ENCODE measurements at regions not wholly inside any gene's neighbourhood (a gene's known extent, or its start where the extent isn't known, plus 50 kb on each side); places are given as distances from the start of the nearest gene placed in this dataset.

DNA sequence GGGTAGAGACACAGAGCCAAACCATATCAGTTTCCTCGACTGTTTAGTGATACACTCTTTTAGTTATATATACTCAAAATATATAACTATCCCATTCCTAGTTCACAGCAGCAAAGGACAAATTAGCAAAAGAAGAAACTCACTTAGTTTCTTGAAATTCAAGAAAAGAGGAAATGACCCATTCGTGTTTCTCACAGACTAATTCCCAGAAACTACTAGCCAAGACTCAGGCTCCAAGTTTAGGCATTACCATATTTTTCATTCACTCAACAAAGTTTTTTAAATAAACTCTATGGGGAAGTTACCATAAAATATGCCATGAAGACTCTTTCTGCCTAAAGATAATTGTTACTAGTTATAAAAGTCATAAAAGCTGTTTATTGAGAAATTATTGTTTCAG lies 152.3 kb upstream of the DAAM1 start:
- TF ChIP-seq, protein P1, sequence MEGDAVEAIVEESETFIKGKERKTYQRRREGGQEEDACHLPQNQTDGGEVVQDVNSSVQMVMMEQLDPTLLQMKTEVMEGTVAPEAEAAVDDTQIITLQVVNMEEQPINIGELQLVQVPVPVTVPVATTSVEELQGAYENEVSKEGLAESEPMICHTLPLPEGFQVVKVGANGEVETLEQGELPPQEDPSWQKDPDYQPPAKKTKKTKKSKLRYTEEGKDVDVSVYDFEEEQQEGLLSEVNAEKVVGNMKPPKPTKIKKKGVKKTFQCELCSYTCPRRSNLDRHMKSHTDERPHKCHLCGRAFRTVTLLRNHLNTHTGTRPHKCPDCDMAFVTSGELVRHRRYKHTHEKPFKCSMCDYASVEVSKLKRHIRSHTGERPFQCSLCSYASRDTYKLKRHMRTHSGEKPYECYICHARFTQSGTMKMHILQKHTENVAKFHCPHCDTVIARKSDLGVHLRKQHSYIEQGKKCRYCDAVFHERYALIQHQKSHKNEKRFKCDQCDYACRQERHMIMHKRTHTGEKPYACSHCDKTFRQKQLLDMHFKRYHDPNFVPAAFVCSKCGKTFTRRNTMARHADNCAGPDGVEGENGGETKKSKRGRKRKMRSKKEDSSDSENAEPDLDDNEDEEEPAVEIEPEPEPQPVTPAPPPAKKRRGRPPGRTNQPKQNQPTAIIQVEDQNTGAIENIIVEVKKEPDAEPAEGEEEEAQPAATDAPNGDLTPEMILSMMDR (IDR thresholded peaks at IDR 0.05), result no peak
- no peak for TF ChIP-seq POLR2A (IDR thresholded peaks at IDR 0.05)

Measured in Peyer's patch (tissue), 4 donors.